Hepatic stellate cell (primary cell): ENCODE measurements at regions not wholly inside any gene's neighbourhood (a gene's known extent, or its start where the extent isn't known, plus 50 kb on each side); places are given as distances from the start of the nearest gene placed in this dataset.

Source experiments
- DNase-seq: peaks from one replicate; pipeline ENCODE4 v3.0.0; 2011; ENCODE audit warnings: low spot score

- DNase-seq, result no peak
Measured at GRCh38 chr2:60051991-60052390, 501.5 kb downstream of the BCL11A start.

- no peak for DNase-seq
Measured at GRCh38 chr2:60047944-60048525, 505.4 kb downstream of the BCL11A start.

- no peak for DNase-seq
Measured at GRCh38 chr2:60047347-60047746, 506.1 kb downstream of the BCL11A start.

DNA sequence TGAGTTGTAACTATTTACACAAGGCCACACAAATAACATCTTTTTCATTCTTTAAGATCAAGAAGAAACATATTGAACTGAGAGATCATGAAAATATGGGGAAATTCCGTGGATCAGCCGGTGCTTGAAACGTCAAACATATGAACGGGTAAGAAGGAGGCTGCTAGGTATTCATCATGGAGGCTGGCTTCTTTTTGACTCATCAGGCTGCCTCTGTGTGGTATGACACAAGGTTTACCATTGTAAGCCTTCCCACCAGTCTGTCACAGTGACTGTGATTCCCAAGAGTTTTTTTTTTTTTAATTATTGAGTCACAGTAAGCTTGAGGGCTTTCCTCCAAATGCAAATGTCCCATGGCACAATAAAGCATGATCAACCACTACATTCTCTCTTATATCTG, 506.9 kb downstream of the BCL11A start:
- no peak for DNase-seq

DNA sequence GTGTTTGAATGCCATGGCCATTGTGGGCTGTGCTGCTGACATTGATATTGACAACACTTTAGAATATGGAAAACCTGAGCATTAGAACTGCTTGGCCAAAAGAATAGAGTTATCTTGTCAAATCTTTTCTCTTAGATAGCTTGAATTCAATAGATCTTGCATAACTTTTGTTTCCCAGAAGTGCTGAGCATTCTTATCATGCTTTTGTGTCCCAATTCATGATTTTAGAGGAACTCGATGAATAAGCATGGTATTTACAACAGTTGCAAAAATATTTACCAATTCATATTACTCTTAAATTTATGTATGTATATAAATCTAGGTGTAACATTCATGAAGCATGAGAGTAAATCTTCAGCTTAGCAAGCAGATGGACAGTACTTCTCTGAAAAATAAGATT, 508.0 kb downstream of the BCL11A start:
- no peak for DNase-seq

- no peak for DNase-seq
Measured at GRCh38 chr2:60044484-60044883, 509.0 kb downstream of the BCL11A start.

DNA sequence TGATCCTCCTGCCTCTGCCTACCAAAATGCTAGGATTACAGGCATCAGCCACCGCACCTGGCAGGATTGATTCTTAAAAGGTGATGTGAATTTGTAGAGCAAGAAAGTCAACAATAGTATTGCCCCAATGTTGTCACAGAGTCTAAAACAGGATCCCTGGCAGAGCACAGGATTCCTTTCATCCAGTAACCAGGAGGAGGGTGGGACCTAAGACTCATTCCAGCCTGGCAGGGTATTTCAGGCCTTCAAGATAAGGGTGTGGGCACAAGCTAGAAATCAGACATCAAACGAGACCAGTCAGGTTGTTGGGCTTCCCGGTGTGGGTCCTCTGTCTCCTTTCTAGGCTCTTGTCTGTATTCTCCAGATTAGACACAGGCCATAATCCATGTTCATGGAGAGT, 511.4 kb downstream of the BCL11A start:
- no peak for DNase-seq

- no peak for DNase-seq
Measured at GRCh38 chr2:60033325-60033724, 520.1 kb downstream of the BCL11A start.

GRCh38 chr2:60029566-60029883, 523.9 kb downstream of the BCL11A start:
- DNase-seq, result no peak

DNA sequence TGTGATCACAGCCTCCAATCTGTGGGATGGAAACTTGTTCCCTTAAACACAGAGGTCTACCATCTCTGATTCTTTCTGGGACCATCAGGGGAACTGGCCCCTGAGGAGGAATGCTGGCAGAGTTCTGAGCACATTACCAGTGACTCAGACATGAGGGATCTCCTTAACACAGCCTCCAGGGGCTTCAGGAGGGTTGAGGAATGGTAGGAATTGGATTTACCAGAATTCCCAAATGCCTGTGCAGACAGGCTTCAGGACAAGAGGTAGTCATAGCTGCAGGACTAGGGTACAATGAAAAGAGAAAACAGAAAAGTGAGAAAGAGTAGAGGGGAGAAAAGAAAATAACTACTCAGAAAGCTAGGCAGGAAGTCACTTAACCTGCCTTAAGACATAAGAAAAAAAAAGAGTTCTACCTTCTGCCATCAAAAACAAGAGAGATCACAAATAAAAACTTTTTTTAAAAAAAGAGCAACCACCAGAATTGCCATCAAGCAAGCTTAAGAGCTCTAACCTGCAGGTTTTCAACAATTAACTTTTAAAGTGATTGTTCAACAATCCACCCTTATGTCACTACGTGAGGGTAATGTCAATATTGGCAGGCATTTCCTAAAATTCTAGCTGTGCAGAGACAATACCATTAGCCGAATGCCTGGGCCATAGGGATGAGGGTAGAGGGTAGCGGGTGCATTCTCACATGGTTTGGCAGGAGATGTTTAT, 524.4 kb downstream of the BCL11A start:
- DNase-seq, result no peak

DNA sequence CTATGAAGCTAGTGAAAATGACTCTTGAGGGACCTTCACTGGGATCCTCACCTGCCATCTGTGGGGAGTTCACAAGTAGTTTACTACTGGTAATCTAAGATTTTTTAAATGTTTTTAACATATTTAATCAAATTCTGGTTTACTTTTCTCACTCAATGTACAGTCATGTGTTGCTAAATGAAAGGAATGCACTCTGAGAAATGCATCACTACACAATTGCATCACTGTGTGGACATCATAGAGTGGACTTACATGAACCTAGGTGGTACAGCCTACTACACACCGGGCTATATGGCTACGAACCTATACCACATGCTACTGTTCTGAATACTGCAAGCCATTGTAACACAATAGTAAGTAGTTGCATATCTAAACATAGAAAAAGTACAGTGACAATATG, 528.0 kb downstream of the BCL11A start:
- no peak for DNase-seq

GRCh38 chr2:60023256-60023985, 530.0 kb downstream of the BCL11A start:
- DNase-seq, result no peak

- no peak for DNase-seq
Measured at GRCh38 chr2:60007671-60008070, 545.8 kb downstream of the BCL11A start.

- no peak for DNase-seq
Measured at GRCh38 chr2:60003076-60003475, 550.4 kb downstream of the BCL11A start.

- DNase-seq, result no peak
Measured at GRCh38 chr2:60002183-60002867, 551.1 kb downstream of the BCL11A start.

DNA sequence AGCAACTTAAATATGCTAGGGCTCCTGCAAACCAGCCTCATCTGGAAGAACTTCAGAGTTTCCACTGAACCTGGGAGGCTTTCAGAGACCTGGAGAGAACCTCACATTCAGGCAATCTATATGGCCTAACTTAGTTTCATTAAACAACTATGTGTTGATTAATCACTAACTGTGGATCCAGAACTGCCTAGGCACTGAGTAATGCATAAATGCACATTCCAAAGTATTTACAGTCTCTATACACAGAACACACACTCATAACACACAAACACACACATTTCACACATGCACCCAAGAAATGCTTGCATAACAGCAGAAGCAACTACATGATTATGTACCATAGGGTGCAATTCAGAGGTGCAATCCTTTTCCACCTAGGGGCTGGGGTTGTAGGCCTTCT, 552.8 kb downstream of the BCL11A start:
- no peak for DNase-seq

GRCh38 chr2:59998324-59998723, 555.1 kb downstream of the BCL11A start:
- DNase-seq, result no peak

DNA sequence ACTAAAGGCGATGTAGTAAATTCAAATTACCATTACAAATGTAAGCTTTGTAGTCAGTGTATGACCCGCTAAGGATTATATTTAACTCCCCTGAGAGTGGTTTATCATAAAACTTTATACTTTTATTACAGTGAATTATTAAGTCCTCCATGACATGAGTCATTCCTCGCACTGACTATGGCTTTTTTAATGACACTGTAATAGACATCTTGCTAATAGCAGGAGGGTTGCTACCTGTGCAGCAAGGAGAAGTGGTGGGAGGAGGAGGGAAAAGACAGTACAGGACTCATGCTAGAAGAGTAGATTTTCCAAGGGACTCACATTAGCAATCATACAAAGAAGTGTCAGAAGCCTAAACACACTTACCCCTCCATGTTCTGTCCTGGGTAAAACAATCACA, 556.1 kb downstream of the BCL11A start:
- DNase-seq, result no peak

DNA sequence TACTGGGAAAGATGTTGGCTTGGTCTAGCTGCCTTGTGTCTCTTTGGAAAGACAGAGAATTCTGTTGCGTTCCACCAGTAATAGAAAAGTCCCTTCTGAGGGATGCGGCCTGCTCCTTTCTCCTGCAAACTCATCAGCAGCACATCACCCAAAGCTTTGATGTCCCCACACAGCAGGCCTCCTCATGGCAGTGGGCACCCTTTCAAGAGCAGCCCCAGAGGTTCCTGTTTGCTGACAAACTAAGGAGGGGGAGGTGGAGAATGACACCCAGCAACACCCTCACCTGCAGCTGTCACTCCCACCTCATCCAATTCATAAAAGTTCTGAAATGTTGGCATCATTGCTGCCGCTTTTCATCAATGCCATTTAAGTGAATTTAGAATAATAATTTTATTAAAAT, 556.6 kb downstream of the BCL11A start:
- no peak for DNase-seq

- no peak for DNase-seq
Measured at GRCh38 chr2:59993726-59994125, 559.7 kb downstream of the BCL11A start.

DNA sequence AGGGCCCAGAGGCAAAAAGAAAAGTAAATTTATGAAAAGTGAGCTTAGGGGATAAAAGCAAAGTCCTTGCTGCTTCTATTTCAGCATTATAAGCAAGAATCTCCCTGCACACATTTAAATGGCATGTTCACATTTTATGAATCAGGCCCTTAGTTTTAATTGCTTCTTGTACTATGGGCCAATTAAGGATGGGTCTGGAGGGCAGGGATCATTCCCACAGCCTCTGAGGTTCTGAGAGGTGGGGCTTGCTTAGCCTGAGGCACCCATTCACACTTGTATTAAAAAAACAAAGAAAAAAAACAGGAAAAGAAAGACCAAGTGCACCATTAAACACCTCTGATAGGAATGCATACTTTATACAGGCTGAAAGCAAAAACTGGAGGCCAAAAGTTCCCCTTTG, 565.1 kb downstream of the BCL11A start:
- DNase-seq, result no peak

- DNase-seq, result no peak
Measured at GRCh38 chr2:59986511-59986910, 566.9 kb downstream of the BCL11A start.

- no peak for DNase-seq
Measured at GRCh38 chr2:59985923-59986322, 567.5 kb downstream of the BCL11A start.
